GM21526 (cell line): ENCODE measurements at regions not wholly inside any gene's neighbourhood (a gene's known extent, or its start where the extent isn't known, plus 50 kb on each side); places are given as distances from the start of the nearest gene placed in this dataset.
"Not testable (repeated sequence)": the region's sequence is repeated elsewhere in the genome, so short reads cannot be mapped to it uniquely, and the experiment has no call there.

ENCODE experiments used
- ATAC-seq: cut with Tn5 transposase; IDR thresholded peaks from one replicate; pipeline ENCODE4 v1.9.1; 2021; ENCODE audit warnings: moderate library complexity; ENCODE audit not compliant: unreplicated experiment, low FRiP score

- ATAC-seq: no peak
Observed at GRCh38 chr17:64773836-64774761, 112.0 kb upstream of the SMURF2 start.

- ATAC-seq: no peak
Observed at GRCh38 chr17:64773386-64773835, 111.3 kb upstream of the SMURF2 start.

DNA sequence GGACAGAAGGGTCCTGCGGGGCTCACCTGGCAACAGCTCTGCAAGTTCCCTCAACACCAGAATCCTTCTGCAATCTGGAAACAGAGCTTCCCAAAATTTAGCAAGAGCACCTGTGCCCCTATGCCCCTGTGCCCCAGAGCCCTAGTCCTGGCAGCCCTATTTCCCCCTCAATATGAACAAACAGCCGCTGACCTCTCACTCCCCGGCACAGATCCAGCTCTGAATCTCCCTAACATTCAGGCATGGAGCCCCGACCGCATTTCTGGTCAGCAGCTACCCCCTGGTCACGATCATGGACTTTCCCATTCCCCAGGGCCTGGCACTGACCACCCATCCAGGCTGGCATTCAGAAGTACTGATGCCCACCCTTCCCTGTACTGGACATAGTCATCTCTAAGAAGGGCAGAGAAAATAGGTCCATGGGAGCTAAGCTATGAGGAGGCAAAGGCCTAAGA, 110.8 kb upstream of the SMURF2 start:
- ATAC-seq: no peak

DNA sequence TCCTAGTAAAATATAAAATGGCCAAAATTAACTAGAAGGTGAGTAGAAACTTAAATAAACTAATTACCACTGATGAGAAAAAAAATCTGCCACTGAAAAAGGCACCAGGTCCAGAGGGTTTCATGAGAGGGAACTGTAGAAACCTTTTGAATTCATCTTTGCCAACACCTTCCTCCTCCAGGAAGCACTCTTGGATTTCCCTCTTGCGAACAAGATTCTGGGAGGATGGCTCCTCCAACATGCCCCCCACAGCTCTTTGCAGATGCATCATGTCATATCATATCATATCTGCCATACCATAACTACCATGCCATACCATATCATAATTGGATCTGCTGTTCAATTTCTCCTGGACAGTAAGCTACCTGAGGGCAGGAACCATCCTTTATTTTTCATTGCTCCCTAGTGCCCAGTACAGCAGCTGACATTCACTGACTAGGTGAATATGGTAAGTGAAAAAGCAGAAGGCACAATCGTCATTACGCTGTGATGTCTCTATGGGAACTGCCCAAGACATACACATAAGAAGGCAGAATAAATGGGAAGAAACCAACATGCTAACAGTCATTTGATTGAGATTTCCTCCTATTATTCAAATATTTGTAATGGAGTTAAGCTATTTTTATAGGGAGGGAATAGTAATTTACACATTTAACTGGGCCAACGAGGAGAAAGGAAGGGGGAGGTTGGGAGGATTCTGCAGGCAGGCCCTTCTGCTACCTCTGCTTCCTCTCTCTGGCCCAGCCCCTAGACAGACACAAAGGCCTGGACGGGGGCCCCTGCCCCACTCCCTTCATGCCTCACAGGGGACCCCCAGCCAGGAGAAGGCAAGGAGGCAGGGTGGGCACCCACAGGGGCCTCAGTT, 110.1 kb upstream of the SMURF2 start:
- no peak for ATAC-seq

GRCh38 chr17:64769712-64770111, 107.6 kb upstream of the SMURF2 start:
- ATAC-seq: no peak

- ATAC-seq: no peak
Observed at GRCh38 chr17:64767269-64767997, 105.3 kb upstream of the SMURF2 start.

DNA sequence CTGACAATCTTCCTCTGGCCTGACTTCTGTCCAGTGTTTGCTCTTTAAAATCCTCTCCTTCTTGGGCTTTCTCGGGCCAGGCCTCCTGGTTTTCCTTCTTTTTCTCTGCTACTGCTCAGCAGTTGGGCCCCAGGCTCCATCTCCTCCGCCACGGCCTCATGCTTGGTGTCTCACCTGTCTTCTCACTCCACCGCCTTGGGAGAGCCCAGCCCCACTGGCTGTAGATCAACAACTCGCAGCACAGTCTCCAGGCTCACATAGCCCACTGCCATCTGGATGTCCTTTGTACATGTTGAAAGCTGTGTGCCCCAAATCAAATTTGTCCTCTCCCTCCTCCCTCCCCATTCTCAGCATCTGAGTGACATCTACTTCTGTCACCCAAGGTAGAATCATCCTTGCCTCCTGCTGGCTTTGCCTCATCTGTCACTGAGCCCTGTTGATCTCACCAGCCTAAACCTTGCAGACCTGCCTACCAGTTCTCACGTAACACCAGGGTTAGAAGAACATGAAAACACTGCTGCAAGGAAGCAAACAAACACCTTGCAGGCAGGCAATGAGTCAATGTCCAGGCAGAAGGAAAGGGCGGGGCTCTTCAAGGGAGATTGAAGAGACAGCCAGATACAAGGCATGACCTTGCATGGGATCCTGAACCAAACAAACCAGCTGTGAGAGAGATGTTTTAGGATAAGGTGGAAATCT, 103.2 kb upstream of the SMURF2 start:
- no peak for ATAC-seq

DNA sequence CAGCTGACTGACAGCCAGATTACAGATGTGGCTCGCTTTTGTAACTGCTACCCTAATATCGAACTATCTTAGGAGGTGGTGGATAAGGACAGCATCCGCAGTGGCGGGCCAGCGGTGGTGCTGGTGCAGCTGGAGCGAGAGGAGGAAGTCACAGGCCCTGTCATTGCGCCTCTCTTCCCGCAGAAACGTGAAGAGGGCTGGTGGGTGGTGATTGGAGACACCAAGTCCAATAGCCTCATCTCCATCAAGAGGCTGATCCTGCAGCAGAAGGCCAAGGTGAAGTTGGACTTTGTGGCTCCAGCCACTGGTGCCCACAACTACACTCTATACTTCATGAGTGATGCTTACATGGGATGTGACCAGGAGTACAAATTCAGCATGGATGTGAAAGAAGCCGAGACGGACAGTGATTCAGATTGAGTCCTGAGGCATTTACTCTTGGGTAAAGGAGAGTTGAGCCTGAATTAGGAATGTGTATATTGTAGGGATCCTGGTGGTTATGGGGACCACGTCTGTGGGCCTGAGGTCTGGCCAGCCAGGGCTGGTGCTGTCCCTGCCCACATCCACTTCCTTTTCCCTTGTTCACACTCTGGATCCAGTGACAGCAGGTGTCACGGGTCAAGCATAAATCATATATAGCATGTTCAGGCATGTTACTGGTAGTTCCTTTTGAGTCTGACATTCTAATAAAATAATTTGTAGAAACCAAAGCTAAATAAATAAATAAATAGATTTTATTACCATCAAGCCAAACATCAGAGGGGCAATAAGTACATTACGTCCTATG, 89.0 kb upstream of the SMURF2 start:
- ATAC-seq: no peak

DNA sequence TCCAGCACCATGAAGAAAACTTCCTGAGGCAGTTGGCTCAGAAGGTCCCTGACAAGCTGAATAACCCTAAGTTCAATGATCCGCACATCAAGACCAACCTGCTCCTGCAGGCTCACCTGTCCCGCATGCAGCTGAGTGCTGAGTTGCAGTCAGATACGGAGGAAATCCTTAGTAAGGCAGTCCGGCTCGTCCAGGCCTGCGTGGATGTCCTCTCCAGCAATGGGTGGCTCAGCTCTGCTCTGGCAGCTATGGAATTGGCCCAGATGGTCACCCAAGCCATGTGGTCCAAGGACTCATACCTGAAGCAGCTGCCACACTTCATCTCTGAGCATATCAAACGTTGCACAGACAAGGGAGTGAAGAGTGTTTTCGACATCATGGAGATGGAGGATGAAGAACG, 88.4 kb upstream of the SMURF2 start:
- no peak for ATAC-seq

GRCh38 chr17:64749306-64749705, 87.2 kb upstream of the SMURF2 start:
- no peak for ATAC-seq

DNA sequence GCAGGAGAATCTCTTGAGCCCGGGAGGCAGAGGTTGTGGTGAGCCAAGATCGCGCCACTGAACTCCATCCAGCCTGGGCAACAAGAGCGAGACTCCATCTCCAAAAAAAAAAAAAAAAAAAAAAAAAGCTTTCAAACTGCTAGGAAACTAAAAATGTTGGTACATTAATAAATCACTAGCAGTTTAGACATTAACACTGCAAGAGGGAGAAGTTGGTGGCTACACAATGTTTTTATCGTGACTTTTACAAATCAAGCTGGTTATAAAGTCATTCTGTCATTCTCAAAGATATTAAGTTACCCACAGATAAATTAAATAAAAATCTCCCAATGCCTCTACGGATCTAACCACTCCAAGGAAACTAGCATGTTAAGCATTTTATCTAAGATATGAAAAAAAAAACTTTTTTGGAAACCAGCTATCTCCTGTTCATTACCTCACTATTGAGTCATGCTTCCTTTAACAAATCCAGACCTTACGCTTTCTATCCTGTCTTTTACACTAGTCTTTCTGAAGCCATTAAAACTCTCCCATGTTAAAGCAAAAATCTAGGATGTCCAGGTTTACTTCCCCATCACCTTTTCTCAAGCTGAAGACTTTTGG, 85.9 kb upstream of the SMURF2 start:
- ATAC-seq: no peak

DNA sequence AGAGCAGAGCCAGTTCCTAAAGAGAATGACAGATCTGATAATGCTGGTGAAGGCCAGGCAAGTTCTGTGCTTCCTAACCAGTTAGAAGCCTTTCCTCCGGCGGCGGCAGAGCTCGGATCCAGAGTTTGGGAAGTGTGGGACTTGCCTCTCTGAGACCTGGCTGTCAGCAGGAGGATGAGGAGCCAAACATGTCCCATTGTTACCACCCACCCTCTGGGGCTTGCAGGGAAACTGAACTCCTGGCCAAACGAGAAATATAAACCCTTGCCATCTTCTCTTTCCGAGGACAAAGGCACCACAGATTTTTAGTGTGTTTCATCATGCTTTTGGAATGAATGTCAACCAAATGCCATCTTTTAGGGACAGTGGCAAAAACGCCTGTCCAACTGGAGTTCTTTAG, 80.2 kb upstream of the SMURF2 start:
- ATAC-seq: no peak

GRCh38 chr17:64741916-64742315, 79.8 kb upstream of the SMURF2 start:
- not testable (repeated sequence) for ATAC-seq

DNA sequence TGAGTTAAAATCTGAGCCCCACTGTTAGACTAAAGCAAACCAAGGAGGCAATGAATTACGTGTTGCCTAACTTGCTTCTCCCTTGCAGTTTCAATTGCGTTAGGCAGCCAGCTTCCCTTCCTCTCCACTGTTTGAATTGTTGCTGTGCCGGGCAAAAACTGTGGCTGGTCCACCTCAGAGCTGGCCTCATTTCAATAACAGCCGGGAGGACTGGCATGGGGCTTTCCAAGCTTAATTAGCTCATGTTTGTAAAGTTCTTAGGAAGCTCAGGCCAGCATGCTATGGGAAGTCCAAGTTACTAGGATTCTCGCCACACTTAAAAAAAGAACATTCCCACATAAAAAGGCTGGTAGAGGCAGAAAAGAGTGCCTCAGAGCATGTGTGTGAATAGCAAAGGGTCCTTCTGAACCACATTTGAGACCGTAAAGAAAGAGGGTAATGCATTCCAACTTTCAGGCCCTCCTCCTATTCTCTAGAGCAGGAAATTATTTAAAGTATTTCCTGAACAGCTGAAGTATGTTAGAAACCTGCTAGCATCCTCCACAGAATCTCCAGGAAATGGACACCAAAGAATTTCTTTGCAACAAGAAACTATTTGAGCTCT, 79.0 kb upstream of the SMURF2 start:
- ATAC-seq: no peak

DNA sequence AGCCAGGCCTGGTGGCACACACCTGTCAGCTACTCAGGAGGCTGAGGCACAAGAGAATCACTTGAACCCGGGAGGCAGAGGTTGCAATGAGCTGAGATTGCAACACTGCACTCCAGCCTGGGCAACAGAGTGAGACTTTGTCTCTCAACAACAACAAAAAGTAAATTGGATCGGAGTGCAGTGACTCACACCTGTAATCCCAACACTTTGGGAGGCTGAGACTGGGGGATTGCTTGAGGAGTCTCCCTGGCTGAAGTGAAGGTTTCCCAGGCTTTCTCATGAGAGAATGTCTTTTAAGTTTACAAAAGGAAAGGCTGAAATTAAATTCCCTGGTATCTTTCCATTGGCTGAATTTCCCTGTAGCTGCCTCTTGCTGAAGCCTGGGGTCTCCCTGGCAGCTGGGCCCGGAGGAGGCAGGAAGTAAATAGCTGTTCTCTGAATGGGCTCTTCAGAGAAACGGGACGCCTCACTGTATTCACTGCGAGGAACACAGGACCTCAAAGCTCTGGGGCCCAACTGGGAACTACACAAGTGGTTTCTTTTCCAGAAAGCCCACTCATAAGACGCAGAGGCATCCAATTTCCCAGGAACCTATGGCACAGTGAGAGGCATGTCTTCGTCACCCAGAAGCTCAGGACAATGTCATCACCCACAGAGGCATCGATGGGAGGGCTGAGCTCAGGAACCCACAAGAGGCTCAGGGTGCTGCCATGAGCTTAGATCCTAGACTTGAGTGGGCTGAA, 77.4 kb upstream of the SMURF2 start:
- no peak for ATAC-seq

DNA sequence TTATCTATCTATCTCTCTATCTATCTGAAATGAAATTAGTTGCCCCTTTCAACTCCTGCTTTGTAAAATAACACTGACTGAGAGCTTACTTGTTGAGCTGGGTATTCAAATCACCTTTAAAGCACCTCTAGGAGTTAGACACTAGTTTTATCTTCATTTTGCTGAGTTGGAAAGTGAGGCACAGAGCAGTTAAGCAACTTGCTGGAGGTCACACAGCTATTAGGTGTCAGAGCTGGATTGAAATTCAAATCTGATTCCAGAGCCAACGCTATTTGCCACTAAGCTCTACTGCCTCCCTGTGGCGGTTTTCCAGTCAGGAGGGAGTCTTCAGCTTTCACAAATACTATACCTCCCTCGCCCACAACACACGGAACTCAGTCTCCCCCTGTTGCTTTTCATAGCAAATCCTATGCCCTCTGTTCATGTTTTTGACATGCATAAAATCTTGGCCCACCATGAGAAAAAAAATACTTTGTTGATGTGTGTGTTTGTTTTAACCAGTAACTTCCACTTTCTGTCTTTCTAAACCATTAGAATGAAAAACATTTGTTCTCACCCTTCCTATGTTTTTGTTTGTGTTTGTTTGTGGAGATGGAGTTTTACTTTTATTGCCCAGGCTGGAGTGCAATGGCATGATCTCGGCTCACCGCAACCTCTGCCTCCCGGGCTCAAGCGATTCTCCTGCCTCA, 74.8 kb upstream of the SMURF2 start:
- ATAC-seq: no peak

GRCh38 chr17:64732336-64733006, 70.4 kb upstream of the SMURF2 start:
- no peak for ATAC-seq
